PC-9 (cell line): ENCODE measurements at regions not wholly inside any gene's neighbourhood (a gene's known extent, or its start where the extent isn't known, plus 50 kb on each side); places are given as distances from the start of the nearest gene placed in this dataset.

Experiments used
- BruUV-seq: library from RNA; stranded (reverse); fragments of 400-500 nt; replicated peaks from 2 replicates; lab custom pipeline; 2021; lab: Mats Ljungman, UMichigan
- CTCF ChIA-PET: fragments of 300-600 bp; sonication (Branson Sonifier 250); formaldehyde crosslinking; loops from one replicate; lab custom pipeline; 2022; ENCODE audit warnings: antibody characterized with exemption; lab: Charles Lee
- POLR2A ChIA-PET: fragments of 300-600 bp; sonication (Branson Sonifier 250); formaldehyde crosslinking; loops from one replicate; lab custom pipeline; 2022; ENCODE audit warnings: antibody characterized with exemption; ENCODE audit not compliant: unreplicated experiment; lab: Charles Lee
- DNase-seq, 2 experiments: peaks; one replicate each; pipeline versions ENCODE4 v3.0.0 to v3.0.0-alpha.2; 2015 to 2022; ENCODE audit warnings: mixed read lengths in 1 of 2
- H2AFZ ChIP-seq: fragments of 200-600 bp; sonication (generic); 2 replicates; pipeline ENCODE4 v1.8.1; 2017; ENCODE audit warnings: antibody characterized with exemption
- H3F3A ChIP-seq: fragments of 200-600 bp; sonication (generic); 2 replicates; pipeline ENCODE4 v1.8.1; 2017; ENCODE audit warnings: antibody characterized with exemption, mild to moderate bottlenecking, low read depth; ENCODE audit not compliant: insufficient read depth
- H3K27ac ChIP-seq: fragments of 200-600 bp; sonication (generic); 2 replicates; pipeline ENCODE4 v1.6.1; 2016; ENCODE audit warnings: mixed run types
- H3K27me3 ChIP-seq: fragments of 200-600 bp; sonication (generic); 2 replicates; pipeline ENCODE4 v1.6.1; 2016; ENCODE audit warnings: low read depth, mixed run types; ENCODE audit not compliant: insufficient read depth
- H3K36me3 ChIP-seq: fragments of 200-600 bp; sonication (generic); 2 replicates; pipeline ENCODE4 v1.6.1; 2016; ENCODE audit warnings: low read depth, mixed run types
- H3K4me1 ChIP-seq: fragments of 200-600 bp; sonication (generic); replicated peaks from 2 replicates; pipeline ENCODE4 v1.6.1; 2016; ENCODE audit warnings: mixed run types; ENCODE audit not compliant: insufficient read depth
- H3K4me2 ChIP-seq: fragments of 200-600 bp; sonication (generic); 2 replicates; pipeline ENCODE4 v1.6.1; 2017; ENCODE audit warnings: mixed run types
- H3K4me3 ChIP-seq: fragments of 200-600 bp; sonication (generic); 2 replicates; pipeline ENCODE4 v1.6.1; 2016; ENCODE audit warnings: mixed run types
- H3K79me2 ChIP-seq: fragments of 200-600 bp; sonication (generic); 2 replicates; pipeline ENCODE4 v1.6.1; 2017; ENCODE audit warnings: low read depth, mixed run types
- H3K9me2 ChIP-seq: fragments of 200-600 bp; sonication (generic); 2 replicates; pipeline ENCODE4 v1.8.1; 2017; ENCODE audit warnings: mild to moderate bottlenecking; ENCODE audit not compliant: insufficient read depth
- H3K9me3 ChIP-seq: fragments of 200-600 bp; sonication (generic); 2 replicates; pipeline ENCODE4 v1.8.1; 2016; ENCODE audit warnings: low read depth; ENCODE audit not compliant: insufficient read depth
- H4K20me1 ChIP-seq: fragments of 200-600 bp; sonication (generic); 2 replicates; pipeline ENCODE4 v1.8.1; 2017; ENCODE audit not compliant: insufficient read depth
- EZH2 ChIP-seq: fragments of 200-600 bp; sonication (generic); IDR thresholded peaks from 2 replicates; pipeline ENCODE4 v1.8.0; 2017; ENCODE audit warnings: antibody characterized with exemption, low read depth
- intact Hi-C: fragments of 100-400 bp; cut with micrococcal nuclease; formaldehyde crosslinking; loops from one replicate; pipeline ENCODE4 v1.10.0; 2022; ENCODE audit not compliant: unreplicated experiment
- TF ChIP-seq, protein P1 (sequence below): fragments of 200-600 bp; sonication (generic); conservative IDR thresholded peaks from 2 replicates; pipeline ENCODE4 v1.6.1; 2017; ENCODE audit warnings: mixed run types, antibody characterized with exemption, mild to moderate bottlenecking, moderate library complexity

- Histone ChIP-seq H3K4me3 (no peak overlapping the region), H3K36me3 (no peaks in the 10 kb centered on the region), H3K9me3 (no peaks in the 10 kb centered on the region), H3K4me1 (no peaks in the 10 kb centered on the region), H3K4me2 (no peak overlapping the region), H3F3A (no peaks in the 10 kb centered on the region), H3K9me2 (no peaks in the 10 kb centered on the region), H3K27ac (no peak overlapping the region), H3K27me3 (no peaks in the 10 kb centered on the region), H2AFZ (no peak overlapping the region), H3K79me2 (no peaks in the 10 kb centered on the region), H4K20me1 (no peaks in the 10 kb centered on the region)
- no peak for TF ChIP-seq EZH2
- TF ChIP-seq, protein P1, sequence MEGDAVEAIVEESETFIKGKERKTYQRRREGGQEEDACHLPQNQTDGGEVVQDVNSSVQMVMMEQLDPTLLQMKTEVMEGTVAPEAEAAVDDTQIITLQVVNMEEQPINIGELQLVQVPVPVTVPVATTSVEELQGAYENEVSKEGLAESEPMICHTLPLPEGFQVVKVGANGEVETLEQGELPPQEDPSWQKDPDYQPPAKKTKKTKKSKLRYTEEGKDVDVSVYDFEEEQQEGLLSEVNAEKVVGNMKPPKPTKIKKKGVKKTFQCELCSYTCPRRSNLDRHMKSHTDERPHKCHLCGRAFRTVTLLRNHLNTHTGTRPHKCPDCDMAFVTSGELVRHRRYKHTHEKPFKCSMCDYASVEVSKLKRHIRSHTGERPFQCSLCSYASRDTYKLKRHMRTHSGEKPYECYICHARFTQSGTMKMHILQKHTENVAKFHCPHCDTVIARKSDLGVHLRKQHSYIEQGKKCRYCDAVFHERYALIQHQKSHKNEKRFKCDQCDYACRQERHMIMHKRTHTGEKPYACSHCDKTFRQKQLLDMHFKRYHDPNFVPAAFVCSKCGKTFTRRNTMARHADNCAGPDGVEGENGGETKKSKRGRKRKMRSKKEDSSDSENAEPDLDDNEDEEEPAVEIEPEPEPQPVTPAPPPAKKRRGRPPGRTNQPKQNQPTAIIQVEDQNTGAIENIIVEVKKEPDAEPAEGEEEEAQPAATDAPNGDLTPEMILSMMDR, result no peak
- CTCF ChIA-PET, result no interaction called here
- no TSS peak for BruUV-seq
- intact Hi-C loops, result no loop called here
- POLR2A ChIA-PET, result no interaction called here
- DNase-seq, result no peak
Measured at GRCh38 chr11:42544726-42545125, 767.1 kb upstream of the API5 start.

- H3K27me3 ChIP-seq, result no peaks in the 10 kb centered on the region
- DNase-seq, result no peak
- H3K36me3 ChIP-seq, result no peaks in the 10 kb centered on the region
- CTCF ChIA-PET, result no interaction called here
- no peaks in the 10 kb centered on the region for H3K9me3 ChIP-seq
- H3K9me2 ChIP-seq, result no peaks in the 10 kb centered on the region
- H3K4me3 ChIP-seq, result no peak overlapping the region
- no peak overlapping the region for H3K4me2 ChIP-seq
- H2AFZ ChIP-seq, result no peak overlapping the region
- POLR2A ChIA-PET, result no interaction called here
- H3K27ac ChIP-seq, result no peak overlapping the region
- BruUV-seq, result no TSS peak
- no peak for TF ChIP-seq EZH2
- TF ChIP-seq, protein P1, result no peak
- H3F3A ChIP-seq, result no peaks in the 10 kb centered on the region
- H3K79me2 ChIP-seq, result no peaks in the 10 kb centered on the region
- no peaks in the 10 kb centered on the region for H3K4me1 ChIP-seq
- H4K20me1 ChIP-seq, result no peaks in the 10 kb centered on the region
- intact Hi-C loops, result no loop called here
Measured at GRCh38 chr11:42545954-42546353, 765.8 kb upstream of the API5 start.

DNA sequence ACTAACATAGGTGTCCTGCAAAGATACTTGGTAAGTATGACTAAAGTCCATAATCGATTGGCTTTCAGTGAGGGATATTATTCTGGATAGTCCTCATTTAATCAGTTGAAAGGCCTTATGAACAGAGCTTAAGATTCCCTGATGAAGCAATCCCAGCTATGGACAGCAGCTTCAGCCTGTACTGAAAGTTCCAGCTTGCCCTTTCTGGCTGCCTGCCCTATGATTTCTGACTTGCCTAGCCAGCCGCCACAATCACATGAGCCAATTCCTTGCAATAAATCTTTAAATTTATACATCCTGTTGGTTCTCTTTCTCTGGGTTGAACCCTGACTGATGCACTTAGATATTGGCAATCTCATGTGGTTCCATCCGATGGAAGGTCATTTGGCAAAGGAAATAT lies 759.0 kb upstream of the API5 start:
- ChIA-PET CTCF (no interaction called here), POLR2A (no interaction called here)
- no peak overlapping the region for H3K4me2 ChIP-seq
- no peaks in the 10 kb centered on the region for H3K36me3 ChIP-seq
- H2AFZ ChIP-seq, result no peak overlapping the region
- intact Hi-C loops, result no loop called here
- no peaks in the 10 kb centered on the region for H3K9me3 ChIP-seq
- no peaks in the 10 kb centered on the region for H3K4me1 ChIP-seq
- no peaks in the 10 kb centered on the region for H4K20me1 ChIP-seq
- no peak for DNase-seq
- BruUV-seq, result no TSS peak
- H3F3A ChIP-seq, result no peaks in the 10 kb centered on the region
- no peak overlapping the region for H3K4me3 ChIP-seq
- no peaks in the 10 kb centered on the region for H3K27me3 ChIP-seq
- no peak overlapping the region for H3K27ac ChIP-seq
- H3K9me2 ChIP-seq, result no peaks in the 10 kb centered on the region
- no peaks in the 10 kb centered on the region for H3K79me2 ChIP-seq
- no peak for TF ChIP-seq EZH2
- TF ChIP-seq, protein P1, result no peak
